ENCODE measurements at regions not wholly inside any gene's neighbourhood (a gene's known extent, or its start where the extent isn't known, plus 50 kb on each side); places are given as distances from the start of the nearest gene placed in this dataset.
"Not testable (repeated sequence)": the region's sequence is repeated elsewhere in the genome, so short reads cannot be mapped to it uniquely, and the experiment has no call there.

DNA sequence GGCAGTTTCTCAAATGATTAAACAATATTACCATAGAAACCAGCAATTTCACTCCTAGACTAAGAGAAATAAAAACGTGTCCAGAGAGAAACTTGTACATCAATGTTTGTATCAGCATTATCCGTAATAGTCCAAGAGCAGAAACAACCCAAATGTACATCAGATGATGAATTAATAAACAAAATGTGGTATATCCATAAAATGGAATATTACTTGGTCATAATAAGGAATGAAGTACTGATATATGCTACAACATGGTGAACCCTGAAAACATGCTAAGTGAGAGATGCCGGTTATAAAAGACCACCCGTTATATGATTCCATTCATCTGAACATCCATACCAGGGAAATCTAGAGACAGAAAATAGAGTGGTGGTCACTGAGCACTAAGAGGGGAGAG is 167.3 kb upstream of the KCTD7 start:
- H3K27ac Mint-ChIP-seq; H3K36me3 ChIP-seq (ENCODE audit: control insufficient read depth in 2 of 2, extremely low read depth in 1 of 2, insufficient read depth in 1 of 2, low read length in 1 of 2); H3K4me3 ChIP-seq (ENCODE audit: control insufficient read depth in 1 of 2, extremely low read depth in 1 of 2, low read length in 1 of 2); H3K4me3 Mint-ChIP-seq; H3K27ac ChIP-seq (ENCODE audit: low read length); CTCF ChIA-PET; H3K27me3 Mint-ChIP-seq; H3K4me1 ChIP-seq (ENCODE audit: control insufficient read depth in 1 of 2, extremely low read depth in 1 of 2, insufficient read depth in 2 of 2, low read length in 2 of 2); H3K4me1 Mint-ChIP-seq; H3K9me3 ChIP-seq; ATAC-seq (replicated peaks in 1 of 4); H3K9me3 Mint-ChIP-seq; DNase-seq; POLR2A ChIA-PET; H3K27me3 ChIP-seq (replicated peaks in 1 of 2; ENCODE audit: control insufficient read depth in 2 of 2, extremely low read depth in 1 of 2, insufficient read depth in 2 of 2, low read length in 1 of 2): not testable (repeated sequence)
- peaks cover 41% of the 10 kb centered on the region for H3K36me3 Mint-ChIP-seq
- no CpG with 5 or more reads among the region's 4 CpGs for WGBS (ENCODE audit: insufficient coverage)

GRCh38 chr7:66462831-66463230 is 165.8 kb upstream of the KCTD7 start:
- H3K36me3 ChIP-seq (ENCODE audit: control insufficient read depth in 2 of 2, extremely low read depth in 1 of 2, insufficient read depth in 1 of 2, low read length in 1 of 2); H3K4me1 ChIP-seq (ENCODE audit: control insufficient read depth in 1 of 2, extremely low read depth in 1 of 2, insufficient read depth in 2 of 2, low read length in 2 of 2); ATAC-seq (replicated peaks in 1 of 4); H3K4me3 ChIP-seq (ENCODE audit: control insufficient read depth in 1 of 2, extremely low read depth in 1 of 2, low read length in 1 of 2); H3K27ac Mint-ChIP-seq; DNase-seq; H3K4me3 Mint-ChIP-seq; H3K27ac ChIP-seq (ENCODE audit: low read length); H3K9me3 ChIP-seq; H3K9me3 Mint-ChIP-seq; H3K4me1 Mint-ChIP-seq; H3K27me3 ChIP-seq (replicated peaks in 1 of 2; ENCODE audit: control insufficient read depth in 2 of 2, extremely low read depth in 1 of 2, insufficient read depth in 2 of 2, low read length in 1 of 2); CTCF ChIA-PET; H3K27me3 Mint-ChIP-seq: not testable (repeated sequence)
- no CpG with 5 or more reads among the region's 4 CpGs for WGBS (ENCODE audit: insufficient coverage)
- peaks cover 36% of the 10 kb centered on the region for H3K36me3 Mint-ChIP-seq
- POLR2A ChIA-PET, result interaction anchor here in 1 of 2 donors (0.7 kb wide), 1 partner anchor 839 kb away, joined by 9 read pairs; no protein-coding TSS in a partner anchor

DNA sequence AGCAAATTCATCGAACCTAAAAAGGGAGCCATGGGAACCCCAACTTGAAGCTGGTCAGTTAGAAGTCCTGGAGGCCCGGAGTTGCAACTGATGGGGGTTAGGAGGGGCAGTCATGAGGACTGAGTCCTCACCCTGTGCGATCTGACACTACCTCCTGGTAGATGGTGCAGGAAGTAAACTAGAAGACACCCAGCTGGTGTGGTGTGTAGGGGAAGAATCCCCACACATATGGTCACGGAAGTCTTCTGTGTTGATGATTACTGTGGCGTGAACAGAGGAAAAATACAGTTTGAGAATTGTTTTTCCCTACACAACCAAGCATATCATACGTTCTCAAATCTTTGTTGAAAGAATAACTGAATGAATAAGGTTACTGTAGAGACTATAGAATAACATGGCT is 164.6 kb upstream of the KCTD7 start:
- H3K27ac Mint-ChIP-seq, result no peak overlapping the region
- DNase-seq, result no peak
- 100% methylated on average over 1 of the region's 6 CpGs for WGBS (ENCODE audit: insufficient coverage)

DNA sequence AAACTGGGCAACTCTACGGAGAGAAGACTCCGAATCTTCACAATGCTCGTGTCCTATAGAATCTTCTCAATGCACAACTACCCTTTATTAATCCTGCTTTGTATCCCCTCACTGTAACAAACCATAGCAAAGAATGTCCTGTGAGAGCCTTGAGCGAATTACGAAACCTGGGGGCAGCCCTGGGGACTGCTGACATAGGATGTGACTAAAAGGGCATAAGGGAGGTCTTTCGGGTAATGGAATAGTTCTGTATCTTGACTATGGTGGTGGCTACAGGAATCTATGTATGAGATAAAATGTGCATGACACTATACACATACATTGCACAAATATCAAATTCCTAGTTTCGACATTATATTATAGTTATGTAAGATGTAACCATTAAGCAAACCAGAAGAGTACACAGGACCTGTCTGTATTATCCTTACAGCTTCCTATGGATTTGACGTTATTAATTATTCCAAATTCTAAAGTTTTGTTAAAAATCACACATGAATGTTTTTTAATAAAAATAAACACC is 162.5 kb upstream of the KCTD7 start:
- CTCF ChIA-PET, result no interaction called here
- no peak for DNase-seq
- H3K27ac ChIP-seq (ENCODE audit: low read length), result no peak overlapping the region

More for the DNA sequence above, 164.6 kb upstream of the KCTD7 start:
- no peaks in the 10 kb centered on the region for H3K9me3 ChIP-seq
- ATAC-seq (replicated peaks in 1 of 4), result no peak
- H3K4me3 ChIP-seq (ENCODE audit: control insufficient read depth in 1 of 2, extremely low read depth in 1 of 2, low read length in 1 of 2), result no peak overlapping the region
- H3K36me3 Mint-ChIP-seq, result peaks cover 36% of the 10 kb centered on the region
- H3K9me3 Mint-ChIP-seq, result peaks cover 4 to 6% (median 5%) of the 10 kb centered on the region in 3 donors
- no peaks in the 10 kb centered on the region for H3K4me1 ChIP-seq (ENCODE audit: control insufficient read depth in 1 of 2, extremely low read depth in 1 of 2, insufficient read depth in 2 of 2, low read length in 2 of 2)
- no peak overlapping the region for H3K4me3 Mint-ChIP-seq
- CTCF ChIA-PET, result no interaction called here
- no peaks in the 10 kb centered on the region for H3K27me3 ChIP-seq (replicated peaks in 1 of 2; ENCODE audit: control insufficient read depth in 2 of 2, extremely low read depth in 1 of 2, insufficient read depth in 2 of 2, low read length in 1 of 2)
- H3K36me3 ChIP-seq (ENCODE audit: control insufficient read depth in 2 of 2, extremely low read depth in 1 of 2, insufficient read depth in 1 of 2, low read length in 1 of 2), result no peaks in the 10 kb centered on the region
- H3K27ac ChIP-seq (ENCODE audit: low read length), result no peak overlapping the region
- POLR2A ChIA-PET, result no interaction called here
- no peaks in the 10 kb centered on the region for H3K27me3 Mint-ChIP-seq
- H3K4me1 Mint-ChIP-seq, result peaks cover 0 to 5% (median 3%) of the 10 kb centered on the region in 3 donors

GRCh38 chr7:66467887-66468286 is 160.8 kb upstream of the KCTD7 start:
- Mint-ChIP-seq H3K4me1 (no peaks in the 10 kb centered on the region), H3K9me3 (no peaks in the 10 kb centered on the region), H3K27me3 (no peaks in the 10 kb centered on the region), H3K36me3 (peaks cover 28% of the 10 kb centered on the region), H3K27ac (no peak overlapping the region), H3K4me3 (no peak overlapping the region)
- H3K36me3 ChIP-seq (ENCODE audit: control insufficient read depth in 2 of 2, extremely low read depth in 1 of 2, insufficient read depth in 1 of 2, low read length in 1 of 2), result no peaks in the 10 kb centered on the region
- POLR2A ChIA-PET, result no interaction called here
- H3K4me3 ChIP-seq (ENCODE audit: control insufficient read depth in 1 of 2, extremely low read depth in 1 of 2, low read length in 1 of 2), result no peak overlapping the region
- no peak for ATAC-seq (replicated peaks in 1 of 4)
- CTCF ChIA-PET, result no interaction called here
- H3K4me1 ChIP-seq (ENCODE audit: control insufficient read depth in 1 of 2, extremely low read depth in 1 of 2, insufficient read depth in 2 of 2, low read length in 2 of 2), result no peaks in the 10 kb centered on the region
- H3K27me3 ChIP-seq (replicated peaks in 1 of 2; ENCODE audit: control insufficient read depth in 2 of 2, extremely low read depth in 1 of 2, insufficient read depth in 2 of 2, low read length in 1 of 2), result no peaks in the 10 kb centered on the region
- no peak overlapping the region for H3K27ac ChIP-seq (ENCODE audit: low read length)
- H3K9me3 ChIP-seq, result no peaks in the 10 kb centered on the region
- no peak for DNase-seq
- WGBS (ENCODE audit: insufficient coverage), result no CpG with 5 or more reads among the region's 2 CpGs

More for the DNA sequence above, 162.5 kb upstream of the KCTD7 start:
- Mint-ChIP-seq H3K36me3 (peaks cover 39% of the 10 kb centered on the region), H3K27ac (no peak overlapping the region), H3K27me3 (no peaks in the 10 kb centered on the region), H3K4me1 (no peaks in the 10 kb centered on the region), H3K9me3 (peaks cover 4 to 6% (median 5%) of the 10 kb centered on the region in 3 donors), H3K4me3 (no peak overlapping the region)
- WGBS (ENCODE audit: insufficient coverage), result no CpG with 5 or more reads among the region's 8 CpGs
- Histone ChIP-seq H3K36me3 (ENCODE audit: control insufficient read depth in 2 of 2, extremely low read depth in 1 of 2, insufficient read depth in 1 of 2, low read length in 1 of 2) (no peaks in the 10 kb centered on the region), H3K4me3 (ENCODE audit: control insufficient read depth in 1 of 2, extremely low read depth in 1 of 2, low read length in 1 of 2) (no peak overlapping the region), H3K4me1 (ENCODE audit: control insufficient read depth in 1 of 2, extremely low read depth in 1 of 2, insufficient read depth in 2 of 2, low read length in 2 of 2) (no peaks in the 10 kb centered on the region), H3K9me3 (no peaks in the 10 kb centered on the region), H3K27me3 (replicated peaks in 1 of 2; ENCODE audit: control insufficient read depth in 2 of 2, extremely low read depth in 1 of 2, insufficient read depth in 2 of 2, low read length in 1 of 2) (no peaks in the 10 kb centered on the region)
- POLR2A ChIA-PET, result no interaction called here
- ATAC-seq (replicated peaks in 1 of 4), result no peak

DNA sequence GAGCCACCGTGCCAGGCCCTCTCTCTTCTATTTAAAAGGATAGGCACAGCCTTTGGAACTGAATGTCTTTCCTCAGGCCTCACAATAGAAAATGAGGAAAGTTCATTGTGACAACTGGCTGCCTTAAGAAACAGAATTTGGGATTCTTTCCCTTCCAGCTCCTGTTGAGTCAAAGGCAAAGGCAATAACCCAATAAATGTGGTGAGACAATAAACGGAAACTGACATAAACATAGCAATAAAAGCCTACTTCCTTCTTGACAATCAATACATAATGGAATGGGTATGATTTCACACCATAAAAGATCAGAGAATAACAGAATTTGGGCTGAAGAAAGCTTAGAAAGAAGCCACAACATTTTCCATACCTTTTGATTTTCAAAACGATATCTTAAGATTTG is 155.6 kb upstream of the KCTD7 start:
- H3K27me3 Mint-ChIP-seq; H3K4me3 ChIP-seq (ENCODE audit: control insufficient read depth in 1 of 2, extremely low read depth in 1 of 2, low read length in 1 of 2); H3K4me1 Mint-ChIP-seq; CTCF ChIA-PET; POLR2A ChIA-PET; H3K4me1 ChIP-seq (ENCODE audit: control insufficient read depth in 1 of 2, extremely low read depth in 1 of 2, insufficient read depth in 2 of 2, low read length in 2 of 2); H3K9me3 Mint-ChIP-seq; H3K27me3 ChIP-seq (replicated peaks in 1 of 2; ENCODE audit: control insufficient read depth in 2 of 2, extremely low read depth in 1 of 2, insufficient read depth in 2 of 2, low read length in 1 of 2); H3K4me3 Mint-ChIP-seq; ATAC-seq (replicated peaks in 1 of 4); DNase-seq; H3K27ac Mint-ChIP-seq; H3K9me3 ChIP-seq; H3K27ac ChIP-seq (ENCODE audit: low read length): not testable (repeated sequence)
- H3K36me3 Mint-ChIP-seq, result peaks cover 42% of the 10 kb centered on the region
- peaks cover 0 to 14% of the 10 kb centered on the region in 2 donors for H3K36me3 ChIP-seq (ENCODE audit: control insufficient read depth in 2 of 2, extremely low read depth in 1 of 2, insufficient read depth in 1 of 2, low read length in 1 of 2)
- WGBS (ENCODE audit: insufficient coverage), result 80% methylated on average over 1 of the region's 3 CpGs

- Histone ChIP-seq H3K27me3 (replicated peaks in 1 of 2; ENCODE audit: control insufficient read depth in 2 of 2, extremely low read depth in 1 of 2, insufficient read depth in 2 of 2, low read length in 1 of 2) (no peaks in the 10 kb centered on the region), H3K36me3 (ENCODE audit: control insufficient read depth in 2 of 2, extremely low read depth in 1 of 2, insufficient read depth in 1 of 2, low read length in 1 of 2) (peaks cover 0 to 21% of the 10 kb centered on the region in 2 donors), H3K27ac (ENCODE audit: low read length) (no peak overlapping the region), H3K9me3 (no peaks in the 10 kb centered on the region), H3K4me1 (ENCODE audit: control insufficient read depth in 1 of 2, extremely low read depth in 1 of 2, insufficient read depth in 2 of 2, low read length in 2 of 2) (no peaks in the 10 kb centered on the region), H3K4me3 (ENCODE audit: control insufficient read depth in 1 of 2, extremely low read depth in 1 of 2, low read length in 1 of 2) (no peak overlapping the region)
- 99% methylated on average over 37 of the region's 45 CpGs for WGBS (ENCODE audit: insufficient coverage)
- Mint-ChIP-seq H3K27ac (no peak overlapping the region), H3K36me3 (peaks cover 48% of the 10 kb centered on the region), H3K9me3 (no peaks in the 10 kb centered on the region), H3K4me1 (no peaks in the 10 kb centered on the region), H3K4me3 (no peak overlapping the region), H3K27me3 (no peaks in the 10 kb centered on the region)
- ATAC-seq (replicated peaks in 1 of 4) (no peak), DNase-seq (no peak)
- ChIA-PET POLR2A (no interaction called here), CTCF (no interaction called here)
Observed at GRCh38 chr7:66474441-66474840, 154.2 kb upstream of the KCTD7 start.
